ENCODE measurements at regions not wholly inside any gene's neighbourhood (a gene's known extent, or its start where the extent isn't known, plus 50 kb on each side); places are given as distances from the start of the nearest gene placed in this dataset.

- no peak for DNase-seq (ENCODE audit: low spot score in 2 of 2)
- no peaks in the 10 kb centered on the region for H3K9me3 Mint-ChIP-seq
- no peaks in the 10 kb centered on the region for H3K4me1 Mint-ChIP-seq
- H3K4me3 Mint-ChIP-seq: no peak overlapping the region
- H3K36me3 Mint-ChIP-seq: no peaks in the 10 kb centered on the region
- peaks cover 3% of the 10 kb centered on the region for H3K27me3 Mint-ChIP-seq
- ATAC-seq (ENCODE audit: low read depth): no peak
- H3K27ac Mint-ChIP-seq: no peak overlapping the region
These were observed 89.6 kb upstream of the PCDH8 start for GRCh38 chr13:52938065-52938464.

- no peak for ATAC-seq (ENCODE audit: low read depth)
- Mint-ChIP-seq H3K4me3 (no peak overlapping the region), H3K9me3 (no peaks in the 10 kb centered on the region), H3K36me3 (no peaks in the 10 kb centered on the region), H3K27ac (no peak overlapping the region), H3K27me3 (peaks cover 3% of the 10 kb centered on the region), H3K4me1 (no peaks in the 10 kb centered on the region)
- no peak for DNase-seq (ENCODE audit: low spot score in 2 of 2)
These were observed 88.4 kb upstream of the PCDH8 start for GRCh38 chr13:52936806-52937205.

- Mint-ChIP-seq H3K9me3 (no peaks in the 10 kb centered on the region), H3K4me1 (no peaks in the 10 kb centered on the region)
- no peak for ATAC-seq (ENCODE audit: low read depth)
These were observed 85.8 kb upstream of the PCDH8 start for GRCh38 chr13:52934258-52934657.

GRCh38 chr13:52933547-52934210 is 85.2 kb upstream of the PCDH8 start:
- no peaks in the 10 kb centered on the region for H3K36me3 Mint-ChIP-seq
- ATAC-seq (ENCODE audit: low read depth): no peak
- no peaks in the 10 kb centered on the region for H3K4me1 Mint-ChIP-seq
- no peak overlapping the region for H3K4me3 Mint-ChIP-seq
- DNase-seq (ENCODE audit: low spot score in 2 of 2): no peak
- H3K27me3 Mint-ChIP-seq: peaks cover 4% of the 10 kb centered on the region
- no peak overlapping the region for H3K27ac Mint-ChIP-seq
- H3K9me3 Mint-ChIP-seq: no peaks in the 10 kb centered on the region

More at GRCh38 chr13:52934258-52934657, 85.8 kb upstream of the PCDH8 start:
- H3K4me3 Mint-ChIP-seq: no peak overlapping the region
- H3K36me3 Mint-ChIP-seq: no peaks in the 10 kb centered on the region
- H3K27ac Mint-ChIP-seq: no peak overlapping the region
- peaks cover 1% of the 10 kb centered on the region for H3K27me3 Mint-ChIP-seq
- DNase-seq (ENCODE audit: low spot score in 2 of 2): no peak

GRCh38 chr13:52933099-52933498 is 84.7 kb upstream of the PCDH8 start:
- Mint-ChIP-seq H3K4me3 (no peak overlapping the region), H3K4me1 (no peaks in the 10 kb centered on the region), H3K27me3 (peaks cover 7% of the 10 kb centered on the region), H3K27ac (no peak overlapping the region), H3K9me3 (no peaks in the 10 kb centered on the region), H3K36me3 (no peaks in the 10 kb centered on the region)
- DNase-seq (ENCODE audit: low spot score in 2 of 2) (no peak), ATAC-seq (ENCODE audit: low read depth) (no peak)

- Mint-ChIP-seq H3K36me3 (no peaks in the 10 kb centered on the region), H3K9me3 (no peaks in the 10 kb centered on the region), H3K4me1 (no peaks in the 10 kb centered on the region), H3K27ac (no peak overlapping the region), H3K27me3 (peaks cover 7% of the 10 kb centered on the region), H3K4me3 (no peak overlapping the region)
- DNase-seq (ENCODE audit: low spot score in 2 of 2) (no peak), ATAC-seq (ENCODE audit: low read depth) (no peak)
These were observed 84.2 kb upstream of the PCDH8 start for GRCh38 chr13:52932649-52933048.

GRCh38 chr13:52931539-52932431 is 83.3 kb upstream of the PCDH8 start:
- DNase-seq (ENCODE audit: low spot score in 2 of 2): no peak
- no peak overlapping the region for H3K27ac Mint-ChIP-seq
- H3K4me3 Mint-ChIP-seq: no peak overlapping the region
- no peak for ATAC-seq (ENCODE audit: low read depth)
- no peaks in the 10 kb centered on the region for H3K36me3 Mint-ChIP-seq
- no peaks in the 10 kb centered on the region for H3K9me3 Mint-ChIP-seq
- H3K4me1 Mint-ChIP-seq: no peaks in the 10 kb centered on the region
- H3K27me3 Mint-ChIP-seq: peaks cover 6% of the 10 kb centered on the region

GRCh38 chr13:52931131-52931530 is 82.7 kb upstream of the PCDH8 start:
- Mint-ChIP-seq H3K36me3 (no peaks in the 10 kb centered on the region), H3K9me3 (no peaks in the 10 kb centered on the region), H3K27ac (no peak overlapping the region), H3K27me3 (peaks cover 6% of the 10 kb centered on the region), H3K4me3 (no peak overlapping the region), H3K4me1 (no peaks in the 10 kb centered on the region)
- ATAC-seq (ENCODE audit: low read depth): no peak
- no peak for DNase-seq (ENCODE audit: low spot score in 2 of 2)

GRCh38 chr13:52929846-52930245 is 81.4 kb upstream of the PCDH8 start:
- Mint-ChIP-seq H3K27me3 (peaks cover 6% of the 10 kb centered on the region), H3K4me3 (no peak overlapping the region), H3K27ac (no peak overlapping the region), H3K9me3 (no peaks in the 10 kb centered on the region), H3K36me3 (no peaks in the 10 kb centered on the region), H3K4me1 (no peaks in the 10 kb centered on the region)
- DNase-seq (ENCODE audit: low spot score in 2 of 2) (no peak), ATAC-seq (ENCODE audit: low read depth) (no peak)

- DNase-seq (ENCODE audit: low spot score in 2 of 2) (no peak), ATAC-seq (ENCODE audit: low read depth) (no peak)
- no peak overlapping the region for H3K4me3 Mint-ChIP-seq
- peaks cover 6% of the 10 kb centered on the region for H3K27me3 Mint-ChIP-seq
- no peak overlapping the region for H3K27ac Mint-ChIP-seq
- H3K4me1 Mint-ChIP-seq: peaks cover under 1% of the 10 kb centered on the region
- no peaks in the 10 kb centered on the region for H3K9me3 Mint-ChIP-seq
- H3K36me3 Mint-ChIP-seq: no peaks in the 10 kb centered on the region
These were observed 78.5 kb upstream of the PCDH8 start for GRCh38 chr13:52926971-52927370.

GRCh38 chr13:52925775-52926285 is 77.4 kb upstream of the PCDH8 start:
- DNase-seq (ENCODE audit: low spot score in 2 of 2) (no peak), ATAC-seq (ENCODE audit: low read depth) (no peak)
- Mint-ChIP-seq H3K27me3 (peaks cover 6% of the 10 kb centered on the region), H3K4me1 (peaks cover 10% of the 10 kb centered on the region), H3K9me3 (no peaks in the 10 kb centered on the region), H3K4me3 (no peak overlapping the region), H3K36me3 (no peaks in the 10 kb centered on the region), H3K27ac (no peak overlapping the region)

- H3K9me3 Mint-ChIP-seq: peaks cover 2% of the 10 kb centered on the region
- DNase-seq (ENCODE audit: low spot score in 2 of 2): no peak
- peaks cover 13% of the 10 kb centered on the region for H3K4me1 Mint-ChIP-seq
- no peak for ATAC-seq (ENCODE audit: low read depth)
- no peaks in the 10 kb centered on the region for H3K36me3 Mint-ChIP-seq
- H3K27ac Mint-ChIP-seq: no peak overlapping the region
- peaks cover 6% of the 10 kb centered on the region for H3K27me3 Mint-ChIP-seq
- no peak overlapping the region for H3K4me3 Mint-ChIP-seq
These were observed 76.8 kb upstream of the PCDH8 start for GRCh38 chr13:52925251-52925650.

- ATAC-seq (ENCODE audit: low read depth): no peak
These were observed 76.1 kb upstream of the PCDH8 start for GRCh38 chr13:52924289-52925148.

GRCh38 chr13:52922961-52923360 is 74.5 kb upstream of the PCDH8 start:
- ATAC-seq (ENCODE audit: low read depth): no peak
- Mint-ChIP-seq H3K9me3 (peaks cover 2% of the 10 kb centered on the region), H3K4me1 (peaks cover 15% of the 10 kb centered on the region), H3K27ac (no peak overlapping the region), H3K36me3 (peaks cover 1% of the 10 kb centered on the region), H3K4me3 (no peak overlapping the region), H3K27me3 (no peaks in the 10 kb centered on the region)
- no peak for DNase-seq (ENCODE audit: low spot score in 2 of 2)

More at GRCh38 chr13:52924289-52925148, 76.1 kb upstream of the PCDH8 start:
- H3K4me3 Mint-ChIP-seq: no peak overlapping the region
- peaks cover 2% of the 10 kb centered on the region for H3K9me3 Mint-ChIP-seq
- no peak for DNase-seq (ENCODE audit: low spot score in 2 of 2)
- peaks cover 6% of the 10 kb centered on the region for H3K27me3 Mint-ChIP-seq
- H3K4me1 Mint-ChIP-seq: peaks cover 15% of the 10 kb centered on the region
- no peaks in the 10 kb centered on the region for H3K36me3 Mint-ChIP-seq
- no peak overlapping the region for H3K27ac Mint-ChIP-seq

Measured in memory B cell (primary cell).